ENCODE measurements at regions not wholly inside any gene's neighbourhood (a gene's known extent, or its start where the extent isn't known, plus 50 kb on each side); places are given as distances from the start of the nearest gene placed in this dataset.

DNA sequence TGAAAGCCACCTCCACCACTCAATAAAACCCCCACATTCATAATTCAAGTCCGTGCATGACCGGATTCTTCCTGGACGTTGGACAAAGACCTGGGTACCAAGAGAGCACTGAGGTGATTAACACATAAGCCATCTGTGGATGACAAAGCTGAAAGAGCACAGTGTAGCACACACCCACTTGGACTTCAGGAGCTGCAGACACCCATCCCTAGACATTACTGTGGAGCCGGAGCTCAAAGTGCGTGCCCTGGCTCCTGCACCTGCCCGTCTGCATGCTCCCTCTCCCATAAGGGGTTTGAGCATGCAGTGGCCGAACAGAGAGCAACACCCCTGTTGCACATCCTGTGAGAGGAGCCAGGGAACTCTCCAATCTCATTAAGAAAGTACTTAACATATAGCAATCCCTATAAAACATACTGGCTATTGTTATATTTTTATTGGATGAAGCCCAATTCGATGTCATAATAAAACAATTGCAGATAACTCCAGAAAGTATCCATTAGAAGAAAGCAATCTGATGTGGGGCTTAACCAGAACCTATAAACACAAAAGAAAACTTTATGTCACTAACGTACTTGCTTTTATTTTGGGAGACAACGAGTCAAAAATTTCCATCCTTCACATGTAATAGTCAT, 1174.2 kb upstream of the C9orf72 start:
- no peak for DNase-seq (ENCODE audit: low spot score)

DNA sequence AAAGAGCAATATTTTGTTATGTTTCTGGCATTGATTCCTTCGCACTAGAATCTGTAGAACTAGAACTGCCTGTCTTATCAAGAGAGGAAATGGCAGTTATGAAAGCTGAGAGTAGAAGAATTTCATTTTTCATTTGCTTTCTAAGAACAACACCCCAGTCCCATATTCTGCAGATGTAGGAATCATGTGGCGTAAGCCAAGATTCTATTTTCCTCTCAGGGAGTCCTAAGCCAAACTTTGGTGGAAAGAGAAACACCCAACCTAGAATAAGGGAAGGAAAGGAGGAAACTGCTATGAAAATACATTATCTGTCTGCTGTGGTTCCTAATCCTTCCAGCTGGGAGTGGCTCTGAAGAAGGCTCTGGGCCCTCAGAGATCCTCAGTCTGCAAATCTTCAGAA, 1176.9 kb upstream of the C9orf72 start:
- no peak for DNase-seq (ENCODE audit: low spot score)

DNA sequence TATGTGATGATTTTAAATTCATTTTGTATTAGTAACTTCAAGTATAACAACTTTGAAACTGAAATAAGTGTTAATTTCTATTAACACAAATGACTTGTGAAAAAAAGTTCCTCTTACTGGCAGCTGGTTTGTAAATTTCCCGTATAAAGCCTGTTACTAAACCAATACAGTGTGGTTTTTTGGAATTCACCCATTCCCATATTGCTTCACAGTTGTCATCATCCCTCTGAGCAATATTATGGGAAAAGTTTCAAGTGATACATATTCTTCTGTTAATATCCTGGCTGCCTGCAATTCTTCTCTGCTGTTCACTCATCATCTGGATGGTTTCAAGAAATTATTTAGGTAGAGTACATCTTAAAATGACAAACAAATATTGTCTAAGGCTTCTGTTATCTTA, 1185.1 kb upstream of the C9orf72 start:
- DNase-seq (ENCODE audit: low spot score) = no peak

DNA sequence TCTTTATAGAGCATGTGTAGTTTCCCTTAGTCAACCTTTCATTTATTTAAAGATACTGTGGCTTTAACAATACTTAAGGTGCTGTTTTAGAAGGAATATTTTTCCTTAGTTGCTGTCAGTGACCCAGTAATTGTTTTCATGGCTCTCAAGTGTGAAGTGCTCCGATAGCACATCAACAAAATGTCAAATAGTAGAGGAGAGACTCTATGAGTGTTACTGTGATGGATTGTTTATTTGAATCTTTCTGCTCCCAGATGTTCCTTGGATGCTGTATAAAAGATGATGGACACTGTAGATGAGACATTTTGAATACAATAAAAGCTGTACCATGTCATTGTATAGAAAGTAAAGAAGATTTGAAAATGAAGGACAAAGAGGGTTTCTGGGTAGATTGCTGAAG, 1185.7 kb upstream of the C9orf72 start:
- no peak for DNase-seq (ENCODE audit: low spot score)

DNA sequence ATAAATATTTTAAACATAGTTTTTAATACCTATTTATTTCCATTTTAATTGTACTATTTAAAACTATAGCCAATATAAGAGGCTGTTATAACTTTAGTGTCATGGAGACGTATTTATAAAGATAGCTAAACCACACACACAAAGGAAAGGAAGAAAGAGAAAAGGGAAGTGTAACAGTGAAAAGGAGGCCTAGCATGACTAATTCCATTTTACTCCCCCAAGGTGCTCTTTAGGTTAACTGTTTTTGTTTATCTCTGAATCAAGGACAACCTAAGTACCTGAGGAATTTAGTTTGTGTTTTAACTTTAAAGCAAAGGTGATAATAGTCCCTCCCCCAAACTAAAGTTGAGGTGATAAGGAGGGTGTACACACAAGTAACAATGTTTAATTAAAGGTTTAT, 1188.9 kb upstream of the C9orf72 start:
- DNase-seq (ENCODE audit: low spot score) = no peak

DNA sequence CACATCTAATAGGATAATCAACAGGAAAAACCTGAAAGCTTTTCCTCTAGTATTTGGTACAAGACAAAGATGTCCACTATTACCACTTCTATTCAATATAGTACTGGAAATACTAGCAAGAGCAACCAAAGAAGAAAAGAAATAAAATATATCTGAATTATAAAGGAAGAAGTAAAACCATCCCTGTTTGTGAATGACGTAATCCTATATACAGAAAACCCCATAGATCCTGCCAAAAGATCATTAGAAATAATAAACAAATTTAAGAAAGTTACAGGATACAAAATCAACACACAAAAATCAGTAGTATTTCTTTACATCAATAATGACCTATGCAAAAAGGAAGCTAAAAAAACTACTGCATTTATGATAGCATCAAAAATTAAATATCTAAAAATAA, 1191.3 kb upstream of the C9orf72 start:
- no peak for DNase-seq (ENCODE audit: low spot score)

DNA sequence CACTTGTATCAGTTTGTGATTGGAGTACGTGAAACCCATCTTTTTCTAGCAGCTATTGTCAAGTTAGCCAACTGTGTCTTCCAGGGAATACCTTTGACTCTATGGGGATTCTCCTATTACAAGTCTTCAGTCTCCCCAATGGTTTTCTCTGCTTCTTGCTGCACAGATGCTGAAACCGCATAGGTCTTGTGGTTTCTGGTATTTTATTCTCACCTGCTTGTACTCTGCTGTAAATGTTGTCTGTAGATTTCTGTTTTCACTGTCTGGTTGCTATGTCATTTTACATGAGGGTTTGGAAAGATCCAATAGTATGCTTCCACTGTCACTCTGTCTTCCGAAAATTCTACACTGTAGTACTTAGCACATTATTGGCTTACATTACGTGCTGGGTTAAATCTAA, 1196.9 kb upstream of the C9orf72 start:
- DNase-seq (ENCODE audit: low spot score) = no peak

DNA sequence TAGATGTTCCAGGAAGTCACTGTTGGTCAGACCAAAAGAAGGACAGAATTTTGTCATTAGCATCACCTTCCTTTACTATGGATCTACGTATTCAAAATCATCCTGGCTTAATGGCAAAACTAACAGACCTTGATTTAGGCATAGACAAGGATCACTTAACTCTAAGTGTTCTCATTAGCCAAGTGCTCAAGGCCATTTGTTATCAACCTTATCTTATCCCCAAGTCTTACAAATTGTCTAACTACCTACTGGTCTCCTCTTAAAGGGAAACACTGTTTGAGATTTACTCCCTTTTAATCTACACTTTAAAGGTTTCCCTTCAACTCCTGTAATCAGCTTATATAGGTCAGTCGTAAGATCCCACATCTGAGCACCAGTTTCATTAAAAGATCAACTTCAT, 1197.5 kb upstream of the C9orf72 start:
- DNase-seq (ENCODE audit: low spot score) = no peak

DNA sequence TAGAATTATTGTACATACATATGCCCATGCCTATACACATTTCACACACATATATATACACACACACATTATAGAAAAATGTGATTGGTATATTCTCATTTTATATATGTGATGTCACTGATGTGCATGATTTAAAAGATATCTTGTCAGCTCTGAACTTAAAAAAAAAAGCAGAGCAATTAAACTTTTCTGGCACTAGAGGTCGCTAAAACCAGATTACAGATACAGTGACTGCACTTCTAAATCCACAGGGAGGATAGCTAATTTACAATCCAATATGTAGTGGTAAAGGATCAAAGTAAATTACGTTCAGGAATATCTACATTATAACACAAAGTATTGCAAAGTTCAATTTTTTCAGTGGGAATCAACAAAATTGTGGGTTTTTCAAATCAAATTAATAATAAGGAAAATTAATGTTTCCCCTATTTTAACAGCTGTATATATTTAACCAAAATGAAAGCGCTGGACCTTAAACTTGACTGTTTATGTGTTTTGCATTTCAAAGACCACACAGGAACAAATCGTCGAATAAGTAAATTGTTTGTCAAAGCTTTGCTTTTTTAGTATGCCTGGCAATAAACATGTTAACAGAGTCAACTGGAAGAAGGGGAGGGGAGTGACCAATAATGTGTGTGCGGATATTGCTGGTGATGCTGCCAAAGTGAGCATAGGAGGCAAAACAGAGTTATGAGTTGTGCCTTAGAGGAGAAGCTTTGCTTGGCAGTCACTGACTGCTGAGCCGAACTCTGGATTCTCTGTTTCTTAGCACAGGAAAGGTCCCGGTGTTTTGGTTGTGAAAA, 1201.4 kb upstream of the C9orf72 start:
- DNase-seq (ENCODE audit: low spot score) = peak; percentile 14

DNA sequence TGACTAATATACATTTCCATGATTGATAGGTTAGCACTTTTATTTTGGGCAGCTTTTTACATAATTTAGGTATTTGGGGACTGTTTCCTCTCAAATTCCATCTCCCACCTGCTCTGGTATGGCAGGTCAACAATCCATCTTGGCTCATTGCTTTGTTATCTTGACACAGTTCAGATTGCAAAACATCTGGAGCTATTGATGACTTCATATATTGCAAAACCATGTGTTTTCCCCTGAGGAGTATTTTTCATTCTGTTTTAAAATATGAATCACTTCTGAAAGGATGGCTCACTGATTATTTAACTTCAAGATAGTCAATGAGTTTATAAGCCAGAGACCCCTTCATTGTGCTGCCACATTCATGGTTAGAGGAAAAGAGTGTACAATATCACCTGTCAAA, 1206.0 kb upstream of the C9orf72 start:
- no peak for DNase-seq (ENCODE audit: low spot score)

DNA sequence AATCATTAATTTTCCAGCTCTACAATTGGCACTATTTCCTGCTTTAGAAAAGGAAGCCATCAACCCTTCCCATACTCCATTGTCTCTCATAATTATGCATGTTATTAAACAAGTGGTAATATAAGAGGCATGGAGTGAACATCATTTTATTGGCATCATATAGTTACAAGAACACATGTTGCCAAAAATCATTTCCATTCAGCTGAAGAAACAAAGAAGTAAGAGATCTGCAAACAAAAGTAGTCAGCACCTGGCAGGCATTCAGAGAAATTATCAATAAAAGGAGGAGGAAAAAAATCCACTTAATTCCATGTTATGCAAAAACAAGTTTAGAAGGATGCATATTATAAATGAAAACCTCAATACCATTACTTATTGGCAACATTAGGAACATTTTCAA, 1208.2 kb upstream of the C9orf72 start:
- no peak for DNase-seq (ENCODE audit: low spot score)

DNA sequence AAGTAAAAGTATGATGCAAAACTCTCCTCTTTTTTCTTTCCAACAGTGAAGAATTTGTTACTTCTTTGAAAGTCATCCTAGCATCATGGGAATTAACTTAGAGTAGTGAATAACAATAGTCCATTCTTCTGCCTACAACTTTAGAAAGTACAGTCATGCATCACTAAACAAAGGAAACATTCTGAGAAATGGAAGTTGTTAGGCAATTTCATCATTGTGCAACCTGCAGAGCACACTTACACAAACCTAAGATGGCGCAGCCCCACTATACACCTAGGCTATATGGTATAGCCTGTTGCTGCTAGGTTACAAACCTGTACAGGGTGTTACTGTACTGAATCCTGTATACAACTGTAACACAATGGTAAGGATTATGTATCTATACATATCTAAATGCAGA, 1209.3 kb upstream of the C9orf72 start:
- no peak for DNase-seq (ENCODE audit: low spot score)

DNA sequence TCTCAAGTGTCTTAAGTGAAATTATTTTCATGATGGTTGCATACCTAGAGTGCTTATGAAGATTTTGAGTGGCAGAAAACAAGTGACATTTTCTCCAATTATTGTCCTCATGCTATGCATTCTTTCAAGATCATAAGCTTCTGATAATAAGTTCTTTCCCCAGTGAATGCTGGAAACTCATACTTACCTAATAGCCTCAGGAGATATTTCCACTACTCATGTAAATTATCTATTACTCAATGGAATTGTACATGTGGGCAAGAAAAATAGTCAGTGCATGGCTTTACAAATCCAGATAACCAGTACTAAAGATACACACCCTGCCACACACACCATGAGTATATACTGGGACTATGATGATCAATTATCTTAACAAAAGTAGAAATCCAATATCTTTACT, 1219.4 kb upstream of the C9orf72 start:
- no peak for DNase-seq (ENCODE audit: low spot score)

DNA sequence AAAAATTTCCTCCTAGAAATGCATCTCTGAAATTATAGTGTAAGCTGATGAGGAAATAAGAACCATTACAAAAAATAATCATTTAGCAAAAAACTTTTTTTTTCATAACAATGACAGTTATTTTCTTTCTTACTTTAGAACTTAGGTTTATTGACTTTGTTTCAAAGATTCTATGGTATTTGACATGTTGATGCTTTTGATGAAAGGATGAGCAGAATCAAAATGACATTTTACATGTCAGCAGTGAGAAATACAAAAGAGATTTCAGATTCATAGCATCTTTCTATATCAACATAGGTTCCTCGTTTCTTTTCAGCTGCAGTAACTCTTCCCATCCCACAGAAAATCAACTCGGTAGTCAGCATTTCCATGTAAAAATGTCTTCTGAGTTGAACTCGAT, 1226.6 kb upstream of the C9orf72 start:
- no peak for DNase-seq (ENCODE audit: low spot score)

DNA sequence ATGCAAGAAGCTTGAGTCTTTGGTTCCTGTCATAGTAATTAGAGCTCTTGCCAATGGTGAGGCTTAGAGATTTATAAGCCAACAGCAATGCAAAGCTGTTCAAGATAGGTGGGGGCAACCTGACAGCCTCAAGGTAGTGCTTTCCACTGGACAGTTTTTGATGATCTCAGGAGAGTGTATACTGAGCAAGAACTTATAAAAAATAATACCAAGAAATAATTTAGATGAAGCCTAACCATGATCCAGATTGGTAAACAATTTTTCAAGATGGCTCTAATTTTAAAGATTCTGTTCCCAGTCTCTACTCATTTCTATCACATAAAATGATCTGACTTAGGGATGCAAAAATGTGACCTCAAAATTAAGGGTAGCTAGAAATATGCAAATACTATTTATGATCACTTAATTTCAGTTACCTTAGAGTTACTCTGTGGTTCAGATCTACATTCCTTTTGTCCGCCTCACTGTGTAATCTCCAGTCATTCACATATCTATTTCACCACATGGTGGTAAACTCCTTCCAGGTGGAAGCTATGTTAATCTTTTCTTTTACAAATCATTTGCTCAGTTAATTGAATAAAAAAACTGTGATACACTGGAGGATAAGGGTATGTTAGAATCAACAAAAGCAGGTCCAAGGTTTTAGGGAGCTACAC, 1228.0 kb upstream of the C9orf72 start:
- no peak for DNase-seq (ENCODE audit: low spot score)

DNA sequence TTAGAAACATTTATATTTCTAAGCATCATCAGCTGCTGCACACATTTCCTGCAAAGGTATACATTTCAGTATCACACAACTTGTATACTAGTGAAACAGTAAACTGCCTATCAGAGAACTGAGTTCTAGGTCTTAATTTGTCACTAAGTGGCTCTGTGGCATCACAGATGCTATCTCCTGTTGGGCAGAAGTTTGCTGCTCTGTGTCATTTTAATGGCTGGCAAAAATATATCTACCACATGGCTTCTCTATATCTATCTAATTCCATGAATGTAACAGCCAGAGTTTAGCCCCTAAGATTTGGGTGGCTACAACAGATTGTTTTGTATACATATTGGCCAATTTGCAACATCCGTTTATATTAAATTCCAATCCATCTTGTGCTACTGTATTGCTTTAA, 1231.9 kb upstream of the C9orf72 start:
- no peak for DNase-seq (ENCODE audit: low spot score)

DNA sequence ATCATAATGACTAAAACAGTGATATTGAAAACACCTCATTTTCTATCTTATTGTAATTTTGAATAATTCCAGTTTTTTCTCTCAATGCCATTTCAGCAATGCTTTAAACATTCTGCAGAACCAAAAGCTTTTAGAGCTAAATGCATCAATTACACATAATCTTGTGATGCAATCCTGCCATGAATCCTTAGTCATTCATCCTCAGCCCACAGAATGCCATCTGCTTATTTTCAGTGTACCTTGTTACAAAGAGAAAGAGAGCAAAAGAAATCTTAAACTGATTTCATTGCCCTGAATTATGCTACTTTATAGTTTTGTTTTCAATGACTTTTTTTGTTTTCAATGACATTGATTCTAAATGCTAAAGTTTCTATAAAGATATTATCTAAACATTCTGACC, 1234.8 kb upstream of the C9orf72 start:
- DNase-seq (ENCODE audit: low spot score) = no peak

DNA sequence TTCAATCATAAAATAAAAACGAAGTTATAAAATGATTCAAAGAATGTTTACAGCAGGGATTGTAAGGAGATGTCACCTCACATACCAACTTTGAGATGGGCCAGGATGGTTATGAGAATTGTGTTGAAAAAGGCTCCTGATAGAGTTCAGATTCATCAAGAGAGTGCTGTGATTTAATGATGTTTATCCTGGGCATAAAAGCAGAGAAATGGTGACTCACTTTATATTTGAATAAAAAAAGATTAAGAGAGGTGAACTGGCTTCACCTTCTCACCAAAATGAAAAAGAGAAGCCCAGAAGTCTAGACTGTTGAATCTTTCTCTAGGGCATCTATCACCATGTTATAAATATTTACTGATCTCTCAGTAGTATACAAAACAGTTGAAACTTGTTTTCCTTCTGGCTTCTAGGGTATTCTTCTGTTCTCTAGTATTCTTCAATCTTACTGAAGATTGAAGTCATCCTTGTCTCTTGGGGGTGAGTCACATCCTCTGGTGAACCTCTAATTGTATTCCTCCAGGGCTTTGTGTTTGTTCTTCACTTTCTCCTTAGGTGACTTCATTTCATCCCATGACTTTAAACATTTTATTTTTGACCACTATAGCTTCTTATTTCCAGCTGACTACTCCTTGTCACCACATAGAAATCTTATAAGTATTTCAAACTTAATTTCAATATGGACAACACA, 1237.3 kb upstream of the C9orf72 start:
- no peak for DNase-seq (ENCODE audit: low spot score)

DNA sequence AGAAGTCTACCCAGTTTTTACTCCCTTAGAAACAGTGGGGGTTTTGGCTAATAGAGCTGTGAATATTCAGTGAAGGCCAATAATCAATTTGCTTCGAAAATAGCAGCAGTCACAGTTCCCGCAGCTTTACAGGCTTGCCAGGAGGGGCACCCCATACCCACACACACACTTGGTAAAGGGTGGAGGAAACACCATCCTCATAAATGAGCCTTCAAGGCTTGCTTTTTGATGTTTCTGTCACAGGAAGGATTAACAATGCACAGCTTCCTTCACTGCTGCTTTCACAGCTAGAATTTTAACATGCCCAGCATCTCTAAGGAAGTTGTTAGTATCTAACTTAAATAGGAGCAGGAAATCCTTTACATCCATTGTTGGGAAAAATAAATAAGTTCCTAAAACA, 1247.5 kb upstream of the C9orf72 start:
- DNase-seq (ENCODE audit: low spot score) = no peak

DNA sequence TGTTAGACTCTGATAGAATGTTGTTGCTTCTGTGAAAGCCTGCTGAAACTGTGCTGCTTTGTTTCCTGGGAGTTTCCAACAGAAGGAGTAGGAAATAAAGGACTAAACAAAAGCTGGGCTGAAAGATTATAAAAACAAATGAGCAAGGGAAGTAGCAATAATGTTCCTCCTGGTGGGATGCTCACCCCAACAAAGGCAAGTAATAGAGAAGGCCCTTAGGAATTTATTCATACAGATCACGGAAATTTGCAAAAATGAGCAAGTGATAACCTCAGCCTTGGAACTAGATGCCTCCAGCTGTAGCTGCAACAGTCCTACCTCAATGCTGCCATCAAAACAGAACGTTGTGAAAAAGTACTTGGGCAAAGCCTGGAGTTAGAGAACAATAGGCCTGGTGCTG, 1248.0 kb upstream of the C9orf72 start:
- no peak for DNase-seq (ENCODE audit: low spot score)

DNA sequence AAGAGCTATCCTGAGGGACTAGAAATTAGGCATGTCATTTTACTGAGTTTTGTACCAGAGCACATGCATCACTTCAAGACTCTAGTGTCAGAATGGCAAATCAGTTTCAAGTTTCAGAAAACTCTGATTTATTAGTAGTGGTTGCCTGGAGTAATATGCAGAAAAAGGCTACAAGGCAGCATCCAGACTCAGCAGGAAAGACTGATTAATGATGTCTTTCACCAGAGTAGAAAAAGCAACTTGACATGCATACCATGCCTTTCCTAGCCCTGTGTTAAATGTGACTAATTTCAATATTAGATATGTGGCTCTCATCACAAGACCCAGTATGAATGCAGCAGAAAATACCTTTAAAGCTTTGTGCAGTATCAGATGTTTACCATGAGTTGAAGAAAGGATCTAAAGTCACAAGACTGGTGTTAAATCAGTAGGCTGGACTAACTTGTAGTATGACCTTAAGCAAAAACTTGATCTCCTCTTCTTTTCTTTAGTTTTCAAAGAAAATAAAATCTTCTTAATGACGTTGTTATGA, 1251.2 kb upstream of the C9orf72 start:
- DNase-seq (ENCODE audit: low spot score) = no peak

DNA sequence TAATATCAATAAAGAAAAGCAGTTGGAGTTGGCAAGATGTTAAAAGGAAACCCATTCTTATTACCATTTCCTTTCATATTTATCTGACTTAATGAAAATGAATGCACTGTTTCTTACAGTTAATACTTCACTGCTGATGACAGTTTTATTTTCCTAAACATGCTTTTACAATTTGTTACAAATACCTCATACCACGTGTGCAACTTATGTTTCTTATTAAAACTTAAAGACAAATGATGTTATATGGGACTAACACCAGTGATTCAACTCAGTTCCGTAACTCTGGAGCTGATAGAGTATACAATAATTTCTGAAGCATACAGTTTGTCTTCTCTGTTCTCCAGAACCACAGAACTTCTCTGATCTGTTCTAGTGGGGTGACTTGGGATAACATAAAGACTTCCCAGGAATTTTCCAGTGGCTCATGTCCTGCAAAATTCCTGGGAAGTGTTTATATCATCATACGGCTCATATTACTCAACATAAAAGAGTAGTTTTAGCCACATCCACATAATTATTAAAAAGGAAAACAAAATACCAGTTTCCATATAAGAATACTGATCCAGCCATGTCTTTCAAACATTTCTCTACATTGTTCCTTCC, 1259.0 kb upstream of the C9orf72 start:
- no peak for DNase-seq (ENCODE audit: low spot score)
